UCSD-AML1 (cell line): ENCODE measurements at regions not wholly inside any gene's neighbourhood (a gene's known extent, or its start where the extent isn't known, plus 50 kb on each side); places are given as distances from the start of the nearest gene placed in this dataset.

Experiments
- DNase-seq: peaks from one replicate; lab custom pipeline; 2025; ENCODE audit not compliant: unreplicated experiment; lab: John Stamatoyannopoulos, UW

- no peak for DNase-seq
Observed at GRCh38 chr22:48845356-48845936, 982.2 kb downstream of the BRD1 start.

- no peak for DNase-seq
Observed at GRCh38 chr22:48844056-48844675, 983.5 kb downstream of the BRD1 start.

DNA sequence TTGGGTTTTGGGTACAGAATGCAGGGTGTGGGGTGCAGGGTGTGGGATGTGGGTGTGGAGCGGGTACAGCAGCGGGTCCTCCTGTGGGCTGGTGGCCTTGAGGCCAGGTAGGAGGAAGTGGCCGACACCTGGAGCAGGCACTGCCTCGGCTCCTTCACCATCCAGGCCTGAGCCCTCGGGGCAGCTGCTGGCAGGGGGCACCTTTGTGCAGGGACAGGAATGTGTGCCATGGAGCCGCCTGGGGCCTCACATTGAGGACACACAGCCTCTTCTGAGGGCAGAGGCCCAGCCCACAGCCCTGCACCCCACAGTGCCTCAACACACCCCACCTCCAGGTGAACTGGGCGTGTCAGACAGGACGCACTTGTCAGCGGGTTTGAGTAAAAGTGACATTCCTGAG, 984.0 kb downstream of the BRD1 start:
- no peak for DNase-seq

GRCh38 chr22:48842976-48843375, 984.7 kb downstream of the BRD1 start:
- no peak for DNase-seq

DNA sequence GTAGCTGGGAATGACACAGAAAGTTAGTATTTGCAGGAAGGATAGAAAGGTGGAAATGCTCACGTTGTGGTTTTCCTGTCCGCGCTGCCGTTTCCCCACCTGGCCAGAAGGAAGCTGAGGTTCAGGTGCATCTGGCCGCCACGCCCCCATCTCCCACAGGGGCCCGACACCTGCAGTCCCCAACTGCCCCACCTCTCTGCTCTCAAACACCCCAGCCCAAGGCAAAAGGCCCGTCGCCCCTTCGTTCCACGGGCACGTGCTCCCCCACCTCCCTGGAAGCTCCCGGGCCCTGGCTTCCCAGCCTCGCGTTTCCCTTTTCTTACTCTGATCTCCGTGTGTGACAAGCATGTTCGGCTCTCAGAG, 985.1 kb downstream of the BRD1 start:
- no peak for DNase-seq

DNA sequence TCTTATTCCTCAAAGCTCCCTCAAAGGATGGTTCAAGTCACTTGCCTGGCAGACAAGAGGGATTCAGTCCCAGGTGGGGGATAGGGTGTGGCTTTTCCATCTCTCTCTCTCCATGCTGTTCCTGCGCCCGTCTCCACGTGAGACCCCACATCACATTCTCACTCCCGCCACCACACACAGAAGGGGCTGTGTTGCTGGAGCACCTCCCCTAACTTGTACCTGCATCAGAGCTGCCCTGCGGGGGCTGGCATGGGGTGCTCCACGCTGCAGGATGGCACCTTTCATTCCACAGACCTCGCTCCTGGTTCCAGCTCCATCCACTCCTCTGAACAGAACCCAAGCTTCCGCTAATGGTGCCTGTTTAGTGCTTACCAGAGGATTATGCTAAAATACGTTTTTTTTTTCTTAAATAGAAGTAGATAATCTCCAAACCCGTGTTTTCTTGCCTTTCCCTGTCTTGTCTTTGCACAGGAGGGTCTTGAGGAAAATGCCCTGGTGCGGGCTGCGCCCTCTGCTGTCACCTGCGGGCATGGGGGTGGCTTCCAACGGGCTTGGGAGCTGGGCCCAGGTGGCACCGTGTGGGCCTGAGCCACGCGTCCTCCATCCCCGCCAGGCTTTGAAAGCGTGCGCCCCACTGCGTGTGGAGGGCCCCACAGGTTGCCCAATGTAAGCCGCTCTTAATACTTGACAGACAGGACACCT, 985.6 kb downstream of the BRD1 start:
- DNase-seq = no peak

GRCh38 chr22:48840112-48840949, 987.3 kb downstream of the BRD1 start:
- no peak for DNase-seq

DNA sequence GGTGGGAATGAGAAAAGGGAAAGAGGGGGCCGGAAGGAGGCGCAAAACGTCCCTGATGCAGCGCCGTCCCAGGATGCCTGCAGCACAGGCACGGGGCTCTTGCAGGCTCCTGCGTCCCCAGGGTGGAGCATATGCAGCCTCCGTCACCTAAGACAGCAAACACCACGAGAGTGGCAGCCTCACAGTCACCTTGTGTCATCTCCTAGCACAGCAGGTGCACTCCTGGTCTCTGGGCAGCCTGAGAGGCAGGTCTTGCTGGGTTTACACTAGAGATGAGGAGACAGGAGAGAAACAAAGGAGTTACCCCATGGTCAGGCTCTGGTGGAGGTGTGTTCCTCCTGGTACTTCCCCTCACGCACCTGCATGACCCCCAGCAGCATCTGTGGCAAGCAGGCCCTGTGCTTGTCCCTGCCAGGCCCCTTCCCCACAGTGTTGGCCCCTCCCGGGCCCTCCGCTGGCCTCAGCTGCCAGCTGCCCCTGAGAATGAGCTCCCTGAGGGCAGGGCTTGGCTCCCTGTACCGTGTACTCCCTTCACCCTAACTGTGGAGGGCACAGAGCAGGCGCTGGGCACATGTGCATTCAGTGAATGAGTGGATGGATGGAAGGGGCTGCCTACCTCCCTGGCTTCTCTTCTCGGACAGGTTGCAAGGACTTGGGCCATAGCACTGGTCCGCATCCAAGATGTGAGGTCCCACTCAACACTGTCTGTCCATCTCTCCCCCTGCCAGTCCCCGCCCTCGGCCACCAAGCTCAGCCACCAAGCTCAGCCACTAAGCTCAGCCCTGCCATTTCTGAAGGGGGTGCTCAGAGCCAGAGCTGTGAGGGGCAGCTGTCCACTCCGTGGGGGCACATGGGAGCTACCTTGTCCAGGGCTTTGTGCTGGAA, 988.6 kb downstream of the BRD1 start:
- no peak for DNase-seq

GRCh38 chr22:48838376-48838775, 989.3 kb downstream of the BRD1 start:
- no peak for DNase-seq

DNA sequence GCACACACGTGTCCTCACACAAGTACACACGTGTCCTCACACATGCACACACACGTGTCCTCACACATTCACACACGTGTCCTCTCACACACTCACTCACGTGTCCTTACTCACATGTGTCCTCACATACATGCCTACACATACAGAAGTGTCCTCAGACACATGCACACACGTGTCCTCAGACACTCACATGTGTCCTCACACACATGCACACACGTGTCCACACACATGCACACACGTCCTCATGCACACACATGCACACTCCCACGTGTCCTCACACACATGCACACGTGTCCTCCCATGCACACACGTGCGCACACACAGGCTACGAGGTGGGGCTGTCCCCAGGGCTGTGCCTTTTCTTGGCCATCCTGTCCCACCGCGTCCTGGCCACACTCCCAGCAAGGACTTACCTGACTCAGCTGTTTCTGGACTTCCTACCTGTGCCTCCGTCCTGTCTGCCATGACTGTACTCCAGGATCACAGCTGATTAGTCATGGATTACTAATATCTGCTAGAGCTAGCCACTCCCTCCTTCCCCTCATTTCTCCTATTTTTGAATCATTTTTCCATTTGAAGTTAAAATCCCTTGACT, 990.2 kb downstream of the BRD1 start:
- no peak for DNase-seq

- no peak for DNase-seq
Observed at GRCh38 chr22:48836673-48837340, 990.9 kb downstream of the BRD1 start.

GRCh38 chr22:48835857-48836672, 991.6 kb downstream of the BRD1 start:
- DNase-seq = no peak

GRCh38 chr22:48835364-48835763, 992.3 kb downstream of the BRD1 start:
- no peak for DNase-seq

GRCh38 chr22:48834404-48834803, 993.3 kb downstream of the BRD1 start:
- no peak for DNase-seq

- no peak for DNase-seq
Observed at GRCh38 chr22:48832592-48832991, 995.1 kb downstream of the BRD1 start.

GRCh38 chr22:48829908-48830307, 997.8 kb downstream of the BRD1 start:
- no peak for DNase-seq

GRCh38 chr22:48828688-48829087, 999.0 kb downstream of the BRD1 start:
- DNase-seq = no peak

DNA sequence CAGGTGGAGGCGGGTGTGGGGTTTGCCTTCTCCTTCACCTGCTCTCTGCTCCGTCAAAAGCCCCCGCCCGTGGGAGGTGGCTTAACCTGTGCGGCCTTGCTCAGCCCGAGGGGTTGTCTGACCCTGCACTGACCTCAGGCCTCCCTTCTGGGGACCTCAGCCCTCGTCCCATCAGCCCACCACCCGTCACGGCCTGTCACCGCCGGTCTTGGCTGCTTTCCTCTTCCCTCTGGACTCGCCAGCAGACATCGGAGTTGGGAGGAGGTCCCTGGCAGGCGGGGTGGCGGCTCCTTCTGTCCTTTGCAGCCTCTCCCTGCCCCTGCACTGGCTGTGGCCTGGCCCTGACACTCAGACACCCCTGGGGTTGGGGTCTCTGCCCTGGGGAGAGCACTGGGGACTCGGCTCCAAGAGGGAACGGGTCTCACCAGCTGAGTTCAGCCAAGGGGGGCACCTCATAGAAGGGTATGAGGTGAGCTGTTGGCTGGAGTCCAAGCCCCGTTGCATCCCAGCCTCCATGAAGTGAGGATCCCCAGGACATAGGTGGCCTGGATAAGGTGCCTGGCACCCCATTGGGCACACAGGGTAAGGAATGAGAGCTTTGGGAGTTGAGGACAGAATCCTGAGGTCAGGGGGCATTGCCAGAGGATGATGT, 999.6 kb downstream of the BRD1 start:
- DNase-seq = no peak
